ENCODE measurements at regions not wholly inside any gene's neighbourhood (a gene's known extent, or its start where the extent isn't known, plus 50 kb on each side); places are given as distances from the start of the nearest gene placed in this dataset.

GRCh38 chr13:62875118-62875640, 1459.5 kb upstream of the PCDH20 start:
- no TSS peak for BruUV-seq (replicated peaks)
- ATAC-seq, result no peak
- ChIA-PET POLR2A (no interaction called here), CTCF (ENCODE audit: low intra/inter-chr PET ratio, low total read pairs) (no interaction called here)
- FAIRE-seq, result no peak
- no peak for TF ChIP-seq MAFF (IDR thresholded peaks at IDR 0.05; ENCODE audit: low read depth, low read length)
- TF ChIP-seq ZNF44 (CRISPR knock-in tag; IDR thresholded peaks at IDR 0.05), result no peak
- TF ChIP-seq MAZ (IDR thresholded peaks at IDR 0.05; ENCODE audit: borderline replicate concordance, low read depth, low read length), result no peak
- TF ChIP-seq MAZ (CRISPR knock-in tag; IDR thresholded peaks at IDR 0.05; ENCODE audit: low read depth), result no peak
- no peak for TF ChIP-seq ZNF367 (CRISPR knock-in tag; IDR thresholded peaks at IDR 0.05; ENCODE audit: borderline replicate concordance)
- TF ChIP-seq ZFP41 (CRISPR knock-in tag; IDR thresholded peaks at IDR 0.05; ENCODE audit: borderline replicate concordance), result no peak
- TF ChIP-seq CREM (IDR thresholded peaks at IDR 0.05), result no peak
- no peak for TF ChIP-seq CREM (CRISPR knock-in tag; IDR thresholded peaks at IDR 0.05)
- TF ChIP-seq ZNF556 (CRISPR knock-in tag; IDR thresholded peaks at IDR 0.05; ENCODE audit: borderline replicate concordance), result no peak
- no peak for TF ChIP-seq ATAD3A (CRISPR knock-in tag; IDR thresholded peaks at IDR 0.05)
- no peak for TF ChIP-seq MTERF4 (CRISPR knock-in tag; IDR thresholded peaks at IDR 0.05)
- no peak for TF ChIP-seq KAT8 (CRISPR knock-in tag; IDR thresholded peaks at IDR 0.05)
- TF ChIP-seq RFX5 (IDR thresholded peaks at IDR 0.05; ENCODE audit: low read depth, low read length), result no peak
- TF ChIP-seq NPAS2 (CRISPR knock-in tag; IDR thresholded peaks at IDR 0.05; ENCODE audit: borderline replicate concordance), result no peak
- no peak for TF ChIP-seq ZNF543 (CRISPR knock-in tag; IDR thresholded peaks at IDR 0.05)
- no peak for TF ChIP-seq GABPA (IDR thresholded peaks at IDR 0.05; ENCODE audit: low read depth, low read length)
- TF ChIP-seq GABPA (CRISPR knock-in tag; IDR thresholded peaks at IDR 0.05; ENCODE audit: low read depth), result no peak
- no peak for TF ChIP-seq TFE3 (CRISPR knock-in tag; IDR thresholded peaks at IDR 0.05)
- 2% methylated on average over 2 of the region's 2 CpGs for WGBS (ENCODE audit: low lambda C conversion rate)
- intact Hi-C loops (cut with micrococcal nuclease; ENCODE audit: unreplicated experiment) (no loop called here), in situ Hi-C loops (cut with HindIII; ENCODE audit: extremely low pct_ligation_motif_present, low pct_unique_long_range_greater_than_20kb) (no loop called here)
- Histone ChIP-seq H4K20me1 (ENCODE audit: insufficient read depth, low read length) (no peaks in the 10 kb centered on the region), H3K4me2 (ENCODE audit: low read depth, low read length) (no peak overlapping the region), H3K36me3 (replicated peaks in 1 of 2; ENCODE audit: control insufficient read depth in 1 of 2, insufficient read depth in 2 of 2, low read length in 2 of 2) (no peaks in the 10 kb centered on the region), H3K4me3 (replicated peaks in 1 of 3; ENCODE audit: insufficient read depth in 1 of 3, low read depth in 2 of 3, low read length in 3 of 3) (no peak overlapping the region), H3K27ac (ENCODE audit: extremely low read length, insufficient read depth, low read length) (no peak overlapping the region), H3K4me1 (ENCODE audit: insufficient read depth, low read length) (no peaks in the 10 kb centered on the region), H3K9me3 (ENCODE audit: low read length) (peaks cover 8% of the 10 kb centered on the region; the same call in 1 of the 2 replicates), H3K9ac (ENCODE audit: insufficient read depth, low read depth, low read length) (no peak overlapping the region), H3K27me3 (ENCODE audit: control insufficient read depth in 1 of 2, insufficient read depth in 2 of 2, low read length in 2 of 2) (no peaks in the 10 kb centered on the region), H3K79me2 (ENCODE audit: insufficient read depth, low read length) (no peaks in the 10 kb centered on the region), H2AFZ (ENCODE audit: low read length) (no peak overlapping the region)
- no peak for DNase-seq (ENCODE audit: low spot score)
